Hindlimb muscle (tissue), 1 donor: ENCODE measurements at regions not wholly inside any gene's neighbourhood (a gene's known extent, or its start where the extent isn't known, plus 50 kb on each side); places are given as distances from the start of the nearest gene placed in this dataset.
"Not testable (repeated sequence)": the region's sequence is repeated elsewhere in the genome, so short reads cannot be mapped to it uniquely, and the experiment has no call there.

Experiments
- DNase-seq: peaks from one replicate; pipeline ENCODE4 v3.0.0-alpha.2; 2013

DNA sequence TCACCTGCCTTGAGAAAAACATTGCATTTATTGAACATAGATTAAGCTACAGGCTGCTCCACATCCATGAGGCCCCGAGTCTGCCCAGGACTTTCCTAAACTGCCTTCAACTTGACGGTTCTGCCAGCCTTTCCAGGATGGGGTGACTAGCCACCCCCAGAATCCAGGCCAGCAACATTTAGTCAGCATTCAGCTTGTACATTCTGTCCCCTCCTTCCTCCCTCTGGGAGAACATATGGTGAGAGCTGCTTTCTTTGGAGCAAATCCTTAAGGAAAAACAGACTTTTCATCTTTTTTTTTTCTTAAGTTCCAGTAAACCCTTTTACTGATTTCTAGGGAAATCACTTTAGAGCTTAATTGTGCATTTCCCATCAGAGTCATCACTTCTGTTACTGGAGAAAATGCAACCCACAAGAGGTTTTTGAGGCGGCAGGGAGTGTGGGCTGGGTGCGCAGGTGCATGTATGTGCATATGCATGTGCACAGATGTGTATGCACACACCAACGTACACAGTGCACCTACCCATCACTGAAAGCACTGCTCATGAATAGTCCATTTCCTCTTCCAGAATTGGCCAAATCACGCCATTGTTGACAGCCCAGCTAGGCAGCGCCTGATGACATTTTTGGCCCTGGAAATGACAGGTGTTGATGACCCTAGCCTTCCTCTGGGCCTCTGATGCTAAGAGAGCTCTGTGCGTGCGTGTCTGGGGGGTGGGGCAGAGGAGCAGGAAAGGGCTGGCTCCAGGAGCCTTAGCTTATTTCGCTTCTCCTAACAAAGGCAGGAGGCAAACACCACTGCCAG lies 145.6 kb downstream of the HSD17B3 start:
- DNase-seq: no peak

DNA sequence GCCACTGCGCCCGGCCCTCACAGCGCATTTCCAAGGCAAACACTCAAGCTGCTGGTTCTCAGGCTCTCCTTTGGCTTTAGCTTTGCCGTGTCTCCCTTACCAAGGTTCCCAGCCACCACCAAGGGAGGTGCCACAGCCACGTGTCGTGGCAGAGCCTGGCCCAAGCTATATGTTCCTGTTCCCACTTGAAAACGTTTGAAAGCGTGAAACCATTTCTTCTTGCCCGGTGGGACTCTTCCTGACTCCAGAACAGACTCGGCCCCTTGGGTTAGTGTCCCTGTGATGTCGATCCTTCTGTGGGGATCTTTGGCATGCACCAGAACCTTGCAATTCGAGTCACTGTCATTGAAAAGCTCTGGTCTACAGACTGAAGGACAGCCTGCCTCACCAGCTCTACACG lies 147.9 kb downstream of the HSD17B3 start:
- DNase-seq: no peak

DNA sequence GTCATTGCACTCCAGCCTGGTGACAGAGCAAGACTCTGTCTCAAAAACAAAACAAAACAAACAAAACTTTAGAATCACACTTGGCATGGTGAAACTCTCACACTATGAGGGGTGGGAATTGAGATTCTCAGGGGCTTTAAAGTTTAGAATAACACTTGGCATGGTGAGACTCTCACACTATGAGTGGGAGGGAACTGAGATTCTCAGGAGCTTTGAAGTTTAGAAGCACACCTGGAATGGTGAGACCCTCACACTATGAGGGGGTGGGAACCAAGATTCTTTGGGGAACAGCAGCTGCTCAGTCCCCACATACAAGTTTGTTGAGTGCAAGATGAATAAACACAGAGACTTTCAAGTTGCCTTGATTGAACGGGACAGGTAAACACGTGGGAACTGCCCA lies 149.4 kb downstream of the HSD17B3 start:
- no peak for DNase-seq

GRCh38 chr9:96150324-96151227 lies 151.4 kb downstream of the HSD17B3 start:
- DNase-seq: no peak

DNA sequence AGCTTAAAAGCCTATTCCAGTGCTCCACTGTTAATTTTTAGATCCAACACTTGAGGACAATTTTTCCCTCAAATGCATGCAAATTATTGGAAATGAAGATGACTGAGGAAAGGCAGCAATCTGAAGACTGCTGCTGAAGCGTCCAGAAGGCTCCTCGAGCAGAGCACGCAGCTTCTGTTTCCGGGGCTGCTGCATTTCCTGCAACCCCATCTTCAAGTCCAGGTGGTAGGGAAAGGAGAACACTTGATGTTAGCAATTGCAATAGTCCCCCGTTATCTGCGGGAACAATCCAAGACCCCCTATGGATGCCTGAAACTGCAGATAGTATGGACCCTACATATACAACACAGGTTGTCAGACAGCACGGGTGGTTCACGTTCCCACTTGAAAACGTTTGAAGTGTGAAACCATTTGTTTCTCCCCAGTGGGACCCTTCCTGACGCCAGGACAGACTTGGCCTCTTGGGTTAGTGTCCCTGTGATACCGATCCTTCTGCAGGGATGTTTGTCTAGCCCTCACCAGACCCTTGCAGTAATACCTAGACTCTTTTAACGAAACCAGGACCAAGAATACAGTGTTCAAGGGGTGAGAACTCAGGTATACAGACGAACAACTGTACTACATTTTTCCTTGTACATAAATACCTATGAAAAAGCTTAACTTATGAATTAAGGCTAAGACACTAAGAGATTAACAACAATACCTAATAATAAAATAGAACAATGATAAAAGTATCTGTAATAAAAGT lies 152.3 kb downstream of the HSD17B3 start:
- DNase-seq: no peak

- no peak for DNase-seq
Observed at GRCh38 chr9:96148634-96149532, 153.1 kb downstream of the HSD17B3 start.

DNA sequence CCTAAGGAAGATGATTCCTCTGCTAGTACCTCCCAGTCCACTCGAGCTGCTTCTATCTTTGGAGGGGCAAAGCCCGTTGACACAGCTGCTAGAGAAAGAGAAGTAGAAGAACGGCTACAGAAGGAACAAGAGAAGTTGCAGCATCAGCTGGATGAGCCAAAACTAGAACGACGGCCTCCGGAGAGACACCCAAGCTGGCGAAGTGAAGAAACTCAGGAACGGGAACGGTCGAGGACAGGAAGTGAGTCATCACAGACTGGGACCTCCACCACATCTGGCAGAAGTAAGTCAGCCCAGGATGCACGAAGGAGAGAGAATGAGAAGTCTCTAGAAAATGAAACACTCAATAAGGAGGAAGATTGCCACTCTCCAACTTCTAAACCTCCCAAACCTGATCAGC lies 154.9 kb downstream of the HSD17B3 start:
- not testable (repeated sequence) for DNase-seq

GRCh38 chr9:96141666-96142065 lies 160.3 kb downstream of the HSD17B3 start:
- DNase-seq: no peak

GRCh38 chr9:96141128-96141474 lies 160.9 kb downstream of the HSD17B3 start:
- DNase-seq: no peak

- peak; percentile 25 for DNase-seq
Observed at GRCh38 chr9:96140296-96141127, 161.5 kb downstream of the HSD17B3 start.

DNA sequence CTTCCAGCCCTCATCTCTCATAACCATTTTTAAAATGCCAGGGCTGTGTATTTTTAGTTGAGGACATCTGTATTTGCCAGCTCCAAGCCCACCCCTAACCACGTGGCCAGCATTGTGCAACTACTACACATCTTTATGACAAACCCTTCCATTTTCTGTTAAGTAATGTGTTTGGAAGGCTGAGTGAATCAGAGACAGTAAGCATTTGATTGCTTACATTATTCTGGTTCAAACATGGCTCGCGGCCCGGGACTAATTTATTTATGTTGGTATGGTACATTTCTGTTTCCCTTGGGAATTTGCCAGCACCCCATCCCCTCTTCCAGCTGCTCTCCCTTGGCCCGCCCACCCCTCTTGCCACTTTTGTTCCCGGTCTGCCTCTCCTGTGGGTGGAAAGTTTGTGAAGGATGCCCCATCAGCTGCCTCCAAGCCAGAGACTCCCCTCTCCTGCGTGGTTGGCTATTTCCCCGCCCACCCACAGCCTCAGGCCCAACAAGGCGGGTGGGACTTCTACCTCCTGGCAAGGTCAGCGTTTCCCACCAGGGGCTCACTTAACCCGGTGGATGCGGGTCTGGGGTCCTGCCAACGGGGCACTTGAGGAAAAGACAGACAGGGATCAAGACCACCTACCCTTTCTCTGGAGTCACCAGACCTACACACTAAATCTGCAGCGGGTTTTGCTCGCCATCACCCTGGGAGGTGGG lies 162.2 kb downstream of the HSD17B3 start:
- DNase-seq: peak; percentile 35

DNA sequence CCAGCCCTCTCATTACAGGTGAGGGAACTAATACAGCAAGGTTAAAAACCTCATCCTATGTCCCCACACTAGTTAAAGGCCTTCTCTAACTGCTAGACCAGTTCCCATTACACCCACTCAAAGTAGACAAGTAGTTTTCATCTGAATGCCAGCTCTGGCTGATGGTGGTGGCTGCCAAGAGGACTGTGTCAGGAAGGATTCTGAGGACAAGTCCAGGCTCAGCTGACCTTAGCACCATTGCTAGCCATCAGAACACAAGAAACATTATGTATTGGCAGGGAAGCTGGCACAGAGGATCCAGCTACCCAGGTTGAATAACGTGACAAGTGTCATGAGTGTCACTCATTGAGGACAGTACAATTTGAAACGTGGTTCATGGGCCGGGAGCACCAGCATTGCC lies 163.4 kb downstream of the HSD17B3 start:
- DNase-seq: no peak

DNA sequence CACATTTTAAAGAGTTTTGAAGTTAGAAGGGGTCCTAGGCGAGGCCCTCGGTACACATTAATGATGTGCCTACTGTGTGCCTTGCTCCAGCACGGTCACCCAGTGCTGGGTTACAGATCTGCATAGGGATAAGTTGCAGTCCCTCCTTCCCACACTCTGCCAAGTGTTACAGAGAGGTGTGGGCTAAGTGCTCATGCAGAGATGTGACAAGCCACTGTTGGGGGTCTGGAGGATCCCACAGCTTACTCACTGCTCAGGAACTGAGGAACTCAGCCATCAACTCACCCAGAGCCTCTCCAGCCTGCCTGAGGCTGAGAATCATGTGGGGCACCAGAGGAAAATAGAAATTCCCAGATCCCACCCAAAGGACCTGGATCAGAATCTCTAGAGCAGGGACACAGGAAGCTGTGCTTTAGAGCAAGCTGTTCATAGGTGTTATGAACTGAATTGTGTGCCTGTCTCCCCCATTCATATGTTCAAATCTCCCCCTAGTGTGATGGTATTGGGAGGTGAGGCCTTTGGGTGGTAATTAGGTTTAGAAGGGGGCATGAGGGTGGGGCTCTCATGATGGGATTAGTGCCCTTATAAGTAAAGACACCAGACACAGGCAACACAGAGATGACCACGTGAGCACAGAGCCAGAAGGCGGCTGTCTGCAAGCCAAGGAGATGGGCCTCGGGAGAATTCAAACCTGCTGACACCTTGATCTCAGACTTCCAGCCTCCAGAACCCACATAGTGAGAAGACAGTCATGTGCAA lies 164.1 kb downstream of the HSD17B3 start:
- DNase-seq: no peak

- peak; percentile 23 for DNase-seq
Observed at GRCh38 chr9:96136992-96137670, 164.8 kb downstream of the HSD17B3 start.

- DNase-seq: no peak
Observed at GRCh38 chr9:96135753-96136290, 166.2 kb downstream of the HSD17B3 start.

DNA sequence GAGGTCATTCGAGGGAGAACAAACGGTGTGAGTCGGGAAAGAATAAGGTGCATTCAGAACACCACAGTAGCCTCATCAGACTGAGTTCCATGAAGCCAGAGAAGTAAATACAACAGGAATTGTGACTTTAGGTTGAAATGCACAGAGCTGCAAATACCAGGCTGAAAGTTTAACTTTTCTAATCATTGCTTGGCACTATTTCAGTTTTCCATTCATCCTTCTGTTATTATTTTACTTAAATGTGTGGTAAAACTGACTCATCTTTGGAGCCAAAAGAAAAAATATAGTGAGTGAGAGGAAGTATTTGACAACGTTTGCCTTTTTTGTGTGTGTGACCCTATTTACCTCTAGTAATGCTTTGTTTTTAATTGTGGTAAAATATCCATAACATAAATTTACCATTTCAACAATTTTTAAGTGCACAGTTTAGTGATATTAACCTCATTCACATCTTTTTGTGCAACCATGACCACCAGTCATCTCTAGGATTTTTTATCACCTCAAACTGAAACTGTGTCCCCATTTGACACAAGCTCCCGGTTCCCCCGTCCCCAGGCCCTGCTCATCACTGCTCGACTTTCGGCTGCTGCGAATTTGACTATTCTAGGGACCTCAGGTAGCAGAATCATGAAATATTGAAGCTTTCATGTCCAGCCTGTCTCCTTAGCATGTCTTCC lies 166.8 kb downstream of the HSD17B3 start:
- DNase-seq: no peak

GRCh38 chr9:96133321-96134021 lies 168.5 kb downstream of the HSD17B3 start:
- no peak for DNase-seq
